HG02678 (cell line): ENCODE measurements at regions not wholly inside any gene's neighbourhood (a gene's known extent, or its start where the extent isn't known, plus 50 kb on each side); places are given as distances from the start of the nearest gene placed in this dataset.
"Not testable (repeated sequence)": the region's sequence is repeated elsewhere in the genome, so short reads cannot be mapped to it uniquely, and the experiment has no call there.

Experiments used
- ATAC-seq: cut with Tn5 transposase; IDR thresholded peaks from one replicate; pipeline ENCODE4 v1.9.1; 2021; ENCODE audit warnings: mild to moderate bottlenecking, moderate library complexity; ENCODE audit not compliant: unreplicated experiment

- not testable (repeated sequence) for ATAC-seq
Measured at GRCh38 chr1:25171013-25171412, 61.3 kb downstream of the SYF2 start.

- no peak for ATAC-seq
Measured at GRCh38 chr1:25170439-25170838, 61.9 kb downstream of the SYF2 start.

DNA sequence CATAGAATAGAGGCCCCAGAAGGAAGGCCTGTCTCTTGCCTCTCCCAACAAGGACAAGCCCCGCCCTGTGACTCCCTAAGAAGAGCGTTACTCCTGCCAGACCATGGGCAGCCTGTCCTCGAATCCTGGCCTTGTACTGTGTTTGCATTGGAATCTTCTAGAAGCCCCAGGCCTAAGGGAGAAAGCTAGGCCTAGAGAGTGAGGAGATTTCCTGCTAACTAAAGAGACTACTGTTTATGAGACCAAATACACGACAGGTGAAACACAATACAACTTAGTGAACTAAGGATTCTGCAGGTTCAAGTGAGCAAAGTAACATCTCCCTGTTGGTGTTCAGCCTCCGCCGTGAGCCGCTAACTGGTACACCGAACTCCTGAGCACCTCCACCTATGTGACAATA, 62.7 kb downstream of the SYF2 start:
- ATAC-seq = no peak

- no peak for ATAC-seq
Measured at GRCh38 chr1:25169168-25169567, 63.1 kb downstream of the SYF2 start.

- no peak for ATAC-seq
Measured at GRCh38 chr1:25168193-25169071, 63.9 kb downstream of the SYF2 start.

DNA sequence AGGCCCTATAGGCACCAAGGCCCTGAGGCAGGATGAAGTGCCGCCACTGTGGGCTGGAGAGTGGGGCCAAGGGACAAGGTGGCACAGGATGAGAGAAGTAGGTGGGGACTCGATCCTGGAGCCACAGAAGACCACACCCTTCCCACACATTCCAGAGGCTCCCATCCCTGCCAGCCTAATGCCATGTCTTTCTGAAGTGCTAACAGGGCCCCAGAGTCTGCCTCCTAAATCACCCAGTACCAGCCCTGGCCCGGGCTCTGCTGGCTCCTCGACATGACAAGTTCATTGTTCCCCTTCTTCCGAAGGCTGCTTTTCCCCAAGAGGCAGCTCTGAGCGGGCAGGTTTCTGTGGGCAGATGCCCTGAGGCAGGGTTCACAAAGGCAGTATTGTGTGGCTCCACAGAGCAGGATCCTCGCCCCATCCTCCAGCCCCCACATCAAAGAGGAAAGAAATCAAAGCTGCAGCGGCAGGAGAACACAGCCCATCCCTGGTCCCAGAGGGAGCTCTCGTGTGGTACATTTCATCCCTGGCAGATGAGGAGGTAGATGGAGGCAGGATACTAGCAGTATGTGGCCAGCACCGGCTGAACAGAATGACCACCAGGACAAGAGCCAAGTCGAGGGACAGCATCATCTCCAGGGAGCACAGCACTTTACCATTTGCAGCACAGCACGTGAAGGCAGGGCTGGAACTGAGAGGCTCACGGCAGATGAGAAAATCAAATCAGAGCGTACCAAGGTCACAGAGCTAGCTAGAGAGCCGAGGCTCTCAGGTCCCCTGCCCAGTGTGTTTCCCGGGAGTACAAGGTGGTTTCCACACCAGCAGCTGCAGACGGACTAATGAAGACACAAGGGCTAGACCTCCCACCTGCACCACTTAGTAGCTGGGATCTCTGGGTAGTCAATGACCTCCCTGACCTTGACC, 64.8 kb downstream of the SYF2 start:
- no peak for ATAC-seq

GRCh38 chr1:25166847-25167246, 65.5 kb downstream of the SYF2 start:
- ATAC-seq = no peak

DNA sequence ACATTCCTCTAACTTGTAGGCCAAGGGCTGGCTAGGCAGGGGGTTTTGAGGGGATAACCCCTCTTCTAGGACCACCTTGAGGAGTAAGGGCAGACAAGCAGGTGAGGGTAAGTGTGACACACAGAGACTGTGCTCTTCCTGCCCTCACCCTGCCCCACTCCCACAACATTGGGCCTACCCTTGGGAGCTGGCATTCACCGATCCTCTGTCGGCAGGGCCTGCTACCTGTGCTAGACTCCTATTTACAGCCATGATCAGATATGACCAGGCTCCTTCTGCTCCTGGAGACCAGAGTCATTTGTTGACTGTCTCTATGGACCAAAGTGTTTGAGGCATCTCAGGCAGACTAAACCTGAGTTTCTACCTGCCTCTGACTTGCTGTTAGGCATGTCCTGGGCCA, 68.3 kb downstream of the SYF2 start:
- no peak for ATAC-seq

DNA sequence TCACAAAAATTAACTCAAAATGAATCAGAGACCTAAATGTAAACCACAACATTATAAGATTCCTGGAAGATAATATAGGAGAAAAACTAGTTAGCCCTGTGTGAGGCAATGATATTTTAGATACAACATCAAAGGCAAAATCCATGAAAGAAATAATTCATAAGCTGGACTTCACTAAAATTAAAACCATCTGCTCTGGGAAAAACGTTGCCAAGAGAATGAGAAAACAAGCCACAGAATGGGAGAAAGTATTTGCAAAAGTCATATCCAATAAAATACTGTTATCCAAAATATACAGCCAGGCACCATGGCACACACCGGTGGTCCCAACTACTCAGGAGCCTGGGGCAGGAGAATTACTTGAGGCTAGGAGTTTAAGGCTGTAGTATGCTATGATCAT, 70.3 kb downstream of the SYF2 start:
- no peak for ATAC-seq

GRCh38 chr1:25157846-25158245, 74.5 kb downstream of the SYF2 start:
- no peak for ATAC-seq

DNA sequence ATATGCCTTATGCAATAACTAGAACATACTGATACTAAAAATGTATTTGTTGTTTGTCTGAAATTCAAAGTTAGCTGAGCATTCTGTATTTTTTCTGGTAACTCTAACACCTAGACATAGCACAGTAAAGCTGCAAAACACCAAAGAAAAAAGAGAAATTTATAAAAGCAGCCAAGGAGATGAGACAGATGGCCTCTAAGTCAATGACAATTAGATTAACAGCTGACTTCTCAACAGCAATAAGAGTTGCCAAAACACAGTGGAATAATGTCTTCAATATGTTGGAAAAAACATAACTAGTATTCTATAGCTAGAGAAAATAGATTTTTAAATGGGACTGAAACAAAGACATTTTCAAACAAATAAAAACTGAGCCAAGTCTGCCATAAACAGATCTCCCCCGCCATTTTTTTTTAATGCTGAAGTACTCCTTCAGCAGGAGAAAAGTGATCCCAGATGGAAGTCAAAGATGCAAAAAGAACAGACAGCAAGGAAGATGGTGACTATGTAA, 81.3 kb downstream of the SYF2 start:
- no peak for ATAC-seq

- ATAC-seq = no peak
Measured at GRCh38 chr1:25148673-25149300, 83.5 kb downstream of the SYF2 start.

- ATAC-seq = no peak
Measured at GRCh38 chr1:25146451-25146855, 85.8 kb downstream of the SYF2 start.

GRCh38 chr1:25145775-25146393, 86.4 kb downstream of the SYF2 start:
- ATAC-seq = no peak

GRCh38 chr1:25140073-25140797, 92.1 kb downstream of the SYF2 start:
- peak; percentile 75 for ATAC-seq

DNA sequence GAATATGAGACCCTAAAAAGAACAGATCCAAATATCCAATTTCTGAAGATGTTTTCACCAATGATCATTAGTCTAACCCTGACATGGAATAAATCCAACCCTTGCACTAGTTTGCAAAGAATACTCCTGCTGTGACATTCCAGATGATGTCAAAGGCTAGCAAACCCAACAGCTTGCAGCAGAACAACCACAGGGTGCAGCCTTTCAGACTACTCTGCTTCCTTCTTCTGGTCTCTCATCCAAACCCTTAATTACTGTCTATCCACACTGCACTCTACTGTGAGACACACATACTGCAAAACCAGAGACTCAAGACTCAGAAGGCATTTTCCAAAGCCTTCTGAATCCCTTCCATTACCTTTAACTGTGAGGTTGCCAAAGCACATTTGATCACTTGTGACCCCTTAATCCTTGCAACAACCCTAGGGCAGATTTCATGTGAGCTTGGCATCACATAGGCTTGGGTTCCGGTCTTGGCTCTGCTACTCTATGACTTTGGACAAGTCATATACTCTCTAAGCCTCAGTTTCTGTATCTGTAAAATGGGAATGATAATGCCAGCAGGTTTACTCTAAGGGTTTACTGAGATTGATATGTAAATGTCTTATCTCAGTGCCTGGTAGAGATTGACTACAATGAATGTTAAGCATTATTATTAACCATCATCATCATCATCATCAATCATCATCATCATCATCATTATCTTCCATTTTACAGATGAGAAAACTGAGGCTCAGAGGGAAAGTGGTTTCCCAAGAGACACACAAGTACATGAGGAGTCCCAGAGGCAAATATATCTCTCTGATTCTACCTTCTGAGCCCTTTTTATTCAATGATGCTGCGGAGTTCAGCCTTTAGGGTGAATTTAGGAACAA, 94.5 kb downstream of the SYF2 start:
- ATAC-seq = no peak

GRCh38 chr1:25137106-25137505, 95.2 kb downstream of the SYF2 start:
- ATAC-seq = no peak

GRCh38 chr1:25135909-25136308, 96.4 kb downstream of the SYF2 start:
- no peak for ATAC-seq

GRCh38 chr1:25134801-25135461, 97.4 kb downstream of the SYF2 start:
- no peak for ATAC-seq
